GM23248 (cell line): ENCODE measurements at regions not wholly inside any gene's neighbourhood (a gene's known extent, or its start where the extent isn't known, plus 50 kb on each side); places are given as distances from the start of the nearest gene placed in this dataset.
"Not testable (repeated sequence)": the region's sequence is repeated elsewhere in the genome, so short reads cannot be mapped to it uniquely, and the experiment has no call there.

Experiments
- DNase-seq: peaks from one replicate; pipeline ENCODE4 v3.0.0-alpha.2; 2015
- H2AFZ ChIP-seq: fragments of 200-600 bp; sonication (generic); 2 replicates; pipeline ENCODE4 v1.6.1; 2016; ENCODE audit warnings: antibody characterized with exemption
- H3F3A ChIP-seq: fragments of 200-600 bp; sonication (generic); 2 replicates; pipeline ENCODE4 v1.6.1; 2016; ENCODE audit warnings: mild to moderate bottlenecking, antibody characterized with exemption, mixed run types; ENCODE audit not compliant: insufficient read depth
- H3K27ac ChIP-seq: fragments of 200-600 bp; sonication (generic); 2 replicates; pipeline ENCODE4 v1.5.1; 2016; ENCODE audit warnings: mild to moderate bottlenecking
- H3K27me3 ChIP-seq: fragments of 200-600 bp; sonication (generic); replicated peaks from 2 replicates; pipeline ENCODE4 v1.6.1; 2016; ENCODE audit warnings: mild to moderate bottlenecking; ENCODE audit not compliant: insufficient read depth
- H3K36me3 ChIP-seq: fragments of 200-600 bp; sonication (generic); 2 replicates; pipeline ENCODE4 v1.6.1; 2016; ENCODE audit warnings: low read depth, mild to moderate bottlenecking
- H3K4me1 ChIP-seq: fragments of 200-600 bp; sonication (generic); 2 replicates; pipeline ENCODE4 v1.6.1; 2016; ENCODE audit warnings: mild to moderate bottlenecking; ENCODE audit not compliant: insufficient read depth
- H3K4me2 ChIP-seq: fragments of 200-600 bp; sonication (generic); one replicate; pipeline ENCODE4 v1.6.1; 2016; ENCODE audit warnings: mild to moderate bottlenecking; ENCODE audit not compliant: unreplicated experiment
- H3K4me3 ChIP-seq: fragments of 200-600 bp; sonication (generic); 2 replicates; pipeline ENCODE4 v1.5.1; 2016; ENCODE audit warnings: mild to moderate bottlenecking
- H3K79me2 ChIP-seq: fragments of 200-600 bp; sonication (generic); 2 replicates; pipeline ENCODE4 v1.6.1; 2016; ENCODE audit warnings: mild to moderate bottlenecking; ENCODE audit not compliant: insufficient read depth
- H3K9ac ChIP-seq: fragments of 200-600 bp; sonication (generic); 2 replicates; pipeline ENCODE4 v1.6.1; 2016; ENCODE audit warnings: mild to moderate bottlenecking
- H3K9me2 ChIP-seq: fragments of 200-600 bp; sonication (generic); 2 replicates; pipeline ENCODE4 v1.6.1; 2016; ENCODE audit warnings: mixed run types, mild to moderate bottlenecking, moderate library complexity; ENCODE audit not compliant: insufficient read depth
- H3K9me3 ChIP-seq: fragments of 200-600 bp; sonication (generic); one replicate; pipeline ENCODE4 v1.6.1; 2017; ENCODE audit warnings: low read depth
- H4K20me1 ChIP-seq: fragments of 200-600 bp; sonication (generic); 2 replicates; pipeline ENCODE4 v1.6.0; 2016; ENCODE audit not compliant: insufficient read depth
- EZH2 ChIP-seq: fragments of 200-600 bp; sonication (generic); IDR thresholded peaks from 2 replicates; pipeline ENCODE4 v1.6.1; 2018; ENCODE audit warnings: antibody characterized with exemption, mild to moderate bottlenecking; ENCODE audit not compliant: insufficient read depth, poor library complexity, severe bottlenecking
- EZH2phosphoT487 ChIP-seq: fragments of 200-600 bp; sonication (generic); IDR thresholded peaks from 2 replicates; pipeline ENCODE4 v1.6.1; 2018; ENCODE audit warnings: antibody characterized with exemption, moderate library complexity, mild to moderate bottlenecking, low read depth; ENCODE audit not compliant: insufficient read depth
- WGBS, 2 experiments: methylation state at CpG; one replicate each; pipeline ENCODE4 v1.1.6; 2015 to 2017; ENCODE audit warnings: low lambda C conversion rate in 2 of 2, low coverage in 1 of 2; ENCODE audit errors: missing lambda C conversion rate in 2 of 2; 5-methylcytosine and 5-hydroxymethylcytosine counted together
- in situ Hi-C: fragments of 300-500 bp; cut with MboI; formaldehyde crosslinking; loops from 2 replicates; pipeline ENCODE4 v1.15.0; 2020

- Histone ChIP-seq H3K9me3 (no peaks in the 10 kb centered on the region), H3K4me3 (no peak overlapping the region), H4K20me1 (no peaks in the 10 kb centered on the region), H3K4me1 (no peaks in the 10 kb centered on the region), H3F3A (no peaks in the 10 kb centered on the region), H2AFZ (no peak overlapping the region), H3K4me2 (no peak overlapping the region), H3K27me3 (no peaks in the 10 kb centered on the region), H3K9me2 (no peaks in the 10 kb centered on the region), H3K79me2 (no peaks in the 10 kb centered on the region), H3K9ac (no peak overlapping the region), H3K36me3 (no peaks in the 10 kb centered on the region), H3K27ac (no peak overlapping the region)
- DNase-seq = no peak
- 24 to 26% methylated on average over 3 to 4 of the region's 4 CpGs for WGBS, 2 experiments
- TF ChIP-seq EZH2phosphoT487 (no peak), EZH2 (no peak)
- in situ Hi-C loops = no loop called here
Observed at GRCh38 chrX:3803713-3804112, 90.3 kb upstream of the PRKX start.

- H3K4me3 ChIP-seq = no peak overlapping the region
- H3K4me1 ChIP-seq = no peaks in the 10 kb centered on the region
- no peaks in the 10 kb centered on the region for H3K9me3 ChIP-seq
- no peak overlapping the region for H2AFZ ChIP-seq
- H3K27ac ChIP-seq = no peak overlapping the region
- H3F3A ChIP-seq = no peaks in the 10 kb centered on the region
- H3K9ac ChIP-seq = no peak overlapping the region
- H4K20me1 ChIP-seq = no peaks in the 10 kb centered on the region
- DNase-seq = no peak
- H3K4me2 ChIP-seq = no peak overlapping the region
- no peaks in the 10 kb centered on the region for H3K9me2 ChIP-seq
- in situ Hi-C loops = no loop called here
- WGBS, 2 experiments = 20 to 23% methylated on average over 5 of the region's 5 CpGs
- TF ChIP-seq EZH2phosphoT487 = no peak
- TF ChIP-seq EZH2 = no peak
- no peaks in the 10 kb centered on the region for H3K79me2 ChIP-seq
- H3K36me3 ChIP-seq = no peaks in the 10 kb centered on the region
- no peaks in the 10 kb centered on the region for H3K27me3 ChIP-seq
Observed at GRCh38 chrX:3803305-3803704, 89.9 kb upstream of the PRKX start.

DNA sequence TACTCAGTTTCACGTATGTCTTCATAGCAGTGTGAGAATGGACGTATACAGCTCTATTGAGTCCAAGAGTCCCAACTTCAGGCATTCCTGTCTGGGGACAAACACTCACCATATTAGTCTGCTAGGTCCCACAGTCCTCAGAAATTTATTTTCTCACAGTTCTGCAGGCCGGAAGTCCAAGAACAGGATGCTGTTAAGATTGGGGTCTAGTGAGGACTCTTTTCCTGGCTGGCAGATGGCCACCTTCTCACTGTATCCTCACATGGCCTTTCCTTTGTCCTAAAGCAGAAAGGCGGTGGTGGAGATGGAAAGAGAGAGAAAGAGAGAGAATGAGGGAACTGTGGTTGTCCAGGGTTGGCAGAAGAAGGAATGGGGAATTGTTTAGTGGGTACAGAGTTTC lies 82.0 kb upstream of the PRKX start:
- H3K9me3 ChIP-seq, H3K9ac ChIP-seq, H4K20me1 ChIP-seq, H3K27ac ChIP-seq, in situ Hi-C loops, H2AFZ ChIP-seq, DNase-seq, H3K4me1 ChIP-seq, H3K9me2 ChIP-seq, H3K27me3 ChIP-seq, H3F3A ChIP-seq, H3K4me2 ChIP-seq, H3K36me3 ChIP-seq, H3K4me3 ChIP-seq, H3K79me2 ChIP-seq: not testable (repeated sequence)
- 58 to 61% methylated on average over 3 to 4 of the region's 4 CpGs for WGBS, 2 experiments

DNA sequence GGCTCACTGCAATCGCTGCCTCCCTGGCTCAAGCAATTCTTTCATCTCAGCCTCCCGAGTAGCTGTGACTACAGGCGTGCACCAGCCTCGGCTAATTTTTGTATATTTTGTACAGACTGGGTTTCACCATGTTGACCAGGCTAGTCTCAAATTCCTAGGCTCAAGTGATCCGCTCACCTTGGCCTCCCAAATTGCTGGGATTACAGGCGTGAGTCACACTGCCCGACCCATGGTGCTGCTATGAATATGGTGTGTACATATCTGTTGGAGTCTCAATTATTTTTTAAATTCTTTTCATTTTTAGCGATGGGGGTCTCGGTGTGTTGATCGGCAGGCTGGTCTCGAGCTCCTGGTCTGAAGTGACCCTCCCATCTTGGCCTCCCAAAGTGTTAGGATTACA lies 78.0 kb upstream of the PRKX start:
- Histone ChIP-seq H4K20me1 (no peaks in the 10 kb centered on the region), H3K4me3 (no peak overlapping the region), H3K9me2 (no peaks in the 10 kb centered on the region), H3K27ac (no peak overlapping the region), H2AFZ (no peak overlapping the region), H3K27me3 (no peaks in the 10 kb centered on the region), H3K9me3 (no peaks in the 10 kb centered on the region), H3K36me3 (no peaks in the 10 kb centered on the region), H3K9ac (no peak overlapping the region), H3K4me2 (no peak overlapping the region), H3F3A (no peaks in the 10 kb centered on the region), H3K79me2 (no peaks in the 10 kb centered on the region), H3K4me1 (no peaks in the 10 kb centered on the region)
- DNase-seq = no peak
- in situ Hi-C loops = no loop called here
- WGBS, 2 experiments = 78 to 83% methylated on average over 10 to 11 of the region's 11 CpGs
- TF ChIP-seq EZH2 (no peak), EZH2phosphoT487 (no peak)

DNA sequence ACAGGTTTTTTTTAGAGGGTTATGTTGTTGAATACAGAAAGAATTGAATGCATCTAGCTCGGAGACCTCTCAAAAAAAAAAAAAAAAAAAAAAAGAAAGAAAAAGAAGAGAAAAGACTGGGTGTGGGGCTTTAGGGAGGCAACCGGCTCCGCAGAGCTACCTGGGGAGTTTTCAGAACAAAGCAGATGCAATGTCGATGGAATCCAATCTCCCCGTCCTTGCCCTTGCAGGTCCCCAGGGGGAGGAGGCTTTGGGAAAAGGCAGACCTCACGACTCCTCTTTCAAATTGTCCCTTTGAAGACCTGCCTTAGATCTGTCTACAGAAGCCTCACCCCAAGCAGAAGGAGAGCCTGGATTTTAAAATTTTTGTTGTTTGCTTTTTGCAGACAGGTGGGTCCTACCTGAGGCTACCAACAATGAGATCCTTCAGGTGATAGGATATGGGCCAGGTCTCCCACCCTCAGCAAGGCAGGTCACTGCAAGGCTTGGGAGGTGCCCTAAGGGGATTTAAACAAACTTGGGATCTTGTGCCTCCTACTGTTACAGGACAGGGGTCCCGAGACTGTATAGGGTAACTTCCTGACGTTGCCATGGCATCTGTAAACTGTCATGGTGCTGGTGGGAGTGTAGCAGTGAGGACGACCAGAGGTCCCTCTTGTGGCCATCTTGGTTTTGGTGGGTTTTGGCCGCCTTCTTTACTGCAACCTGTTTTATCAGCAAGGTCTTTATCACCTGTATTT lies 75.2 kb upstream of the PRKX start:
- H3K36me3 ChIP-seq = no peaks in the 10 kb centered on the region
- no peaks in the 10 kb centered on the region for H4K20me1 ChIP-seq
- no peak overlapping the region for H3K27ac ChIP-seq
- no peak overlapping the region for H3K9ac ChIP-seq
- H3K4me1 ChIP-seq = no peaks in the 10 kb centered on the region
- H3F3A ChIP-seq = no peaks in the 10 kb centered on the region
- H3K79me2 ChIP-seq = no peaks in the 10 kb centered on the region
- no peaks in the 10 kb centered on the region for H3K9me2 ChIP-seq
- WGBS, 2 experiments = 7 to 9% methylated on average over 6 to 9 of the region's 10 CpGs
- no peak overlapping the region for H2AFZ ChIP-seq
- H3K27me3 ChIP-seq = no peaks in the 10 kb centered on the region
- H3K4me3 ChIP-seq = no peak overlapping the region
- no peaks in the 10 kb centered on the region for H3K9me3 ChIP-seq
- in situ Hi-C loops = no loop called here
- H3K4me2 ChIP-seq = no peak overlapping the region
- TF ChIP-seq EZH2phosphoT487 = no peak
- no peak for TF ChIP-seq EZH2
- DNase-seq = no peak
